ENCODE measurements at regions not wholly inside any gene's neighbourhood (a gene's known extent, or its start where the extent isn't known, plus 50 kb on each side); places are given as distances from the start of the nearest gene placed in this dataset.

GRCh38 chr5:174825587-174825986, 101.2 kb downstream of the MSX2 start:
- DNase-seq, result no peak
- intact Hi-C loops (cut with DNase I; ENCODE audit: low total_unique reads), result no loop called here

GRCh38 chr5:174818430-174818829, 94.0 kb downstream of the MSX2 start:
- H3K36me3 ChIP-seq, result no peaks in the 10 kb centered on the region
- H3K27ac ChIP-seq, result no peak overlapping the region
- H3K4me1 ChIP-seq, result no peaks in the 10 kb centered on the region
- intact Hi-C loops (cut with DNase I; ENCODE audit: low total_unique reads), result no loop called here
- WGBS, 5 donors, result 88 to 95% (median 91%) methylated on average over 2 of the region's 2 CpGs
- no peak for TF ChIP-seq POLR2A (IDR thresholded peaks at IDR 0.05)
- TF ChIP-seq POLR2AphosphoS5 (IDR thresholded peaks at IDR 0.05), result no peak
- no peak overlapping the region for H3K4me3 ChIP-seq
- DNase-seq, result no peak
- no peaks in the 10 kb centered on the region for H3K27me3 ChIP-seq (replicated peaks in 1 of 7)
- peaks cover 0 to 23% (median 17%) of the 10 kb centered on the region in 8 donors for H3K9me3 ChIP-seq

More at GRCh38 chr5:174825587-174825986, 101.2 kb downstream of the MSX2 start:
- Histone ChIP-seq H3K4me1 (no peaks in the 10 kb centered on the region), H3K36me3 (no peaks in the 10 kb centered on the region), H3K27me3 (replicated peaks in 1 of 7) (no peaks in the 10 kb centered on the region), H3K9me3 (peaks cover 0 to 3% (median 0%) of the 10 kb centered on the region in 8 donors), H3K27ac (no peak overlapping the region), H3K4me3 (no peak overlapping the region)
- WGBS, 5 donors, result 72 to 95% (median 79%) methylated on average over 4 of the region's 4 CpGs
- TF ChIP-seq POLR2A (IDR thresholded peaks at IDR 0.05) (no peak), CTCF (IDR thresholded peaks at IDR 0.05 in 8 of 11, conservative IDR thresholded peaks at IDR 0.05 in 3 of 11) (no peak), POLR2AphosphoS5 (IDR thresholded peaks at IDR 0.05) (no peak)

GRCh38 chr5:174817610-174818009, 93.2 kb downstream of the MSX2 start:
- intact Hi-C loops (cut with DNase I; ENCODE audit: low total_unique reads), result no loop called here
- WGBS, 5 donors, result 36 to 56% (median 53%) methylated on average over 1 of the region's 1 CpG

GRCh38 chr5:174816858-174817257, 92.5 kb downstream of the MSX2 start:
- DNase-seq, result no peak
- Histone ChIP-seq H3K9me3 (peaks cover 0 to 23% (median 17%) of the 10 kb centered on the region in 8 donors), H3K27me3 (replicated peaks in 1 of 7) (no peaks in the 10 kb centered on the region), H3K4me3 (no peak overlapping the region), H3K36me3 (no peaks in the 10 kb centered on the region), H3K4me1 (no peaks in the 10 kb centered on the region), H3K27ac (no peak overlapping the region)
- intact Hi-C loops (cut with DNase I; ENCODE audit: low total_unique reads), result no loop called here
- 16 to 25% (median 22%) methylated on average over 2 of the region's 2 CpGs for WGBS, 5 donors
- TF ChIP-seq POLR2AphosphoS5 (IDR thresholded peaks at IDR 0.05) (no peak), CTCF (IDR thresholded peaks at IDR 0.05 in 8 of 11, conservative IDR thresholded peaks at IDR 0.05 in 3 of 11) (peak in 1 of 11 experiments; percentile 15)

More at GRCh38 chr5:174817610-174818009, 93.2 kb downstream of the MSX2 start:
- Histone ChIP-seq H3K4me3 (no peak overlapping the region), H3K27ac (no peak overlapping the region), H3K4me1 (no peaks in the 10 kb centered on the region), H3K9me3 (peaks cover 0 to 23% (median 17%) of the 10 kb centered on the region in 8 donors), H3K36me3 (no peaks in the 10 kb centered on the region), H3K27me3 (replicated peaks in 1 of 7) (no peaks in the 10 kb centered on the region)
- no peak for DNase-seq
- TF ChIP-seq POLR2A (IDR thresholded peaks at IDR 0.05) (no peak), POLR2AphosphoS5 (IDR thresholded peaks at IDR 0.05) (no peak), CTCF (IDR thresholded peaks at IDR 0.05 in 8 of 11, conservative IDR thresholded peaks at IDR 0.05 in 3 of 11) (no peak)

GRCh38 chr5:174811438-174811837, 87.1 kb downstream of the MSX2 start:
- TF ChIP-seq POLR2AphosphoS5 (IDR thresholded peaks at IDR 0.05) (no peak), POLR2A (IDR thresholded peaks at IDR 0.05) (no peak), CTCF (IDR thresholded peaks at IDR 0.05 in 8 of 11, conservative IDR thresholded peaks at IDR 0.05 in 3 of 11) (no peak)
- intact Hi-C loops (cut with DNase I; ENCODE audit: low total_unique reads), result no loop called here
- Histone ChIP-seq H3K36me3 (no peaks in the 10 kb centered on the region), H3K4me3 (no peak overlapping the region), H3K27me3 (replicated peaks in 1 of 7) (no peaks in the 10 kb centered on the region), H3K9me3 (peaks cover 0 to 17% (median 11%) of the 10 kb centered on the region in 8 donors), H3K27ac (no peak overlapping the region), H3K4me1 (no peaks in the 10 kb centered on the region)
- DNase-seq, result no peak
- WGBS, 5 donors, result 83 to 96% (median 88%) methylated on average over 1 of the region's 1 CpG

Data from spleen (tissue), 11 donors.